Esophagus muscularis mucosa (tissue), 4 donors: ENCODE measurements at regions not wholly inside any gene's neighbourhood (a gene's known extent, or its start where the extent isn't known, plus 50 kb on each side); places are given as distances from the start of the nearest gene placed in this dataset.

Experiments
- DNase-seq: peaks from one replicate; pipeline ENCODE4 v3.0.0-alpha.2; 2017; ENCODE audit errors: extremely low spot score
- H3K27ac ChIP-seq, 4 donors: fragments of 200-600 bp; sonication (generic); replicated peaks in 1 of 4; 1 replicate in 3 of 4; 2 replicates in 1 of 4; pipeline ENCODE4 v1.5.1; 2016 to 2019; ENCODE audit warnings: mild to moderate bottlenecking in 1 of 4
- H3K27me3 ChIP-seq, 4 donors: fragments of 200-600 bp; sonication (generic); one replicate each; pipeline versions ENCODE4 v1.5.1 to v1.6.0; 2016 to 2019
- H3K36me3 ChIP-seq, 4 donors: fragments of 200-600 bp; sonication (generic); one replicate each; pipeline ENCODE4 v1.5.1; 2016 to 2019
- H3K4me1 ChIP-seq, 4 donors: fragments of 200-600 bp; sonication (generic); one replicate each; pipeline ENCODE4 v1.5.1; 2016 to 2019
- H3K4me3 ChIP-seq, 4 donors: fragments of 200-600 bp; sonication (generic); 1 replicate in 2 of 4; 2 replicates in 2 of 4; pipeline ENCODE4 v1.5.1; 2016 to 2019; ENCODE audit warnings: mild to moderate bottlenecking in 4 of 4, moderate library complexity in 1 of 4
- H3K9me3 ChIP-seq, 4 donors: fragments of 200-600 bp; sonication (generic); 1 replicate in 3 of 4; 2 replicates in 1 of 4; pipeline ENCODE4 v1.5.1; 2016 to 2019
- EP300 ChIP-seq: sonication (generic); formaldehyde crosslinking; IDR thresholded peaks from one replicate; pipeline ENCODE4 v1.6.1; 2017; ENCODE audit warnings: antibody characterized with exemption
- POLR2A ChIP-seq: fragments of 450-650 bp; IDR thresholded peaks from one replicate; pipeline ENCODE4 v1.6.1; 2017; ENCODE audit warnings: antibody characterized with exemption, moderate library complexity, mild to moderate bottlenecking, low read depth
- POLR2AphosphoS5 ChIP-seq, 2 donors: sonication (generic); formaldehyde crosslinking; IDR thresholded peaks; one replicate each; pipeline ENCODE4 v1.6.1; 2017; ENCODE audit warnings: antibody characterized with exemption in 2 of 2
- WGBS: methylation state at CpG from one replicate; pipeline ENCODE4 v1.1.5; 2018; 5-methylcytosine and 5-hydroxymethylcytosine counted together
- intact Hi-C: fragments of 100-400 bp; cut with DNase I; formaldehyde crosslinking; loops from one replicate; pipeline ENCODE4 v1.15.1; 2023
- TF ChIP-seq, protein P1 (sequence below), 3 experiments: fragments of 200-600 bp in 2 of 3; fragments of 450-650 bp in 1 of 3; sonication (generic) in 2 of 3; IDR thresholded peaks; one replicate each; pipeline ENCODE4 v1.5.1; 2017 to 2019; ENCODE audit warnings: antibody characterized with exemption in 3 of 3, mild to moderate bottlenecking in 2 of 3, moderate library complexity in 1 of 3

DNA sequence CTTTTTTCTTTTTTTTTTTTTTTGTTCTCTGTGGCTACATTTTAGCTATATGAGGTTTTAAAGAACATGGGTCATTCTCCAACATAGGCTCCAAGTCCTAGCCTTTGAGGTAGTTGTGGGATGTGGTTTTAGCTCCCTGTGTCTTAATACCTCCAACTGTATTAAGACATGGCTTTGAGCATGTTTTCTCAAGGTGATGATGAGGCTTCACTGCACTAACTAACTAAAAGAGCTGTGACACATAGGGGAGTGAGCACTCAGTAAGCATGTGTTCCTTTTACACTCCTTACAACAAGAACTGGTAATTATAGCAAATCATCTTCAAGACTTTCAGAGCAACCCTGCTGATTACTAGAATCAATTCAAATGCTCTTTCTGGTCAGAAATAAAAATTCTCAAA lies 333.6 kb upstream of the CCNH start:
- H3K27ac ChIP-seq, result no peak overlapping the region
- H3K36me3 ChIP-seq, result no peaks in the 10 kb centered on the region
- H3K9me3 ChIP-seq, result no peaks in the 10 kb centered on the region
- H3K4me1 ChIP-seq, result no peaks in the 10 kb centered on the region
- no peak for DNase-seq
- no peaks in the 10 kb centered on the region for H3K27me3 ChIP-seq
- TF ChIP-seq, protein P1, sequence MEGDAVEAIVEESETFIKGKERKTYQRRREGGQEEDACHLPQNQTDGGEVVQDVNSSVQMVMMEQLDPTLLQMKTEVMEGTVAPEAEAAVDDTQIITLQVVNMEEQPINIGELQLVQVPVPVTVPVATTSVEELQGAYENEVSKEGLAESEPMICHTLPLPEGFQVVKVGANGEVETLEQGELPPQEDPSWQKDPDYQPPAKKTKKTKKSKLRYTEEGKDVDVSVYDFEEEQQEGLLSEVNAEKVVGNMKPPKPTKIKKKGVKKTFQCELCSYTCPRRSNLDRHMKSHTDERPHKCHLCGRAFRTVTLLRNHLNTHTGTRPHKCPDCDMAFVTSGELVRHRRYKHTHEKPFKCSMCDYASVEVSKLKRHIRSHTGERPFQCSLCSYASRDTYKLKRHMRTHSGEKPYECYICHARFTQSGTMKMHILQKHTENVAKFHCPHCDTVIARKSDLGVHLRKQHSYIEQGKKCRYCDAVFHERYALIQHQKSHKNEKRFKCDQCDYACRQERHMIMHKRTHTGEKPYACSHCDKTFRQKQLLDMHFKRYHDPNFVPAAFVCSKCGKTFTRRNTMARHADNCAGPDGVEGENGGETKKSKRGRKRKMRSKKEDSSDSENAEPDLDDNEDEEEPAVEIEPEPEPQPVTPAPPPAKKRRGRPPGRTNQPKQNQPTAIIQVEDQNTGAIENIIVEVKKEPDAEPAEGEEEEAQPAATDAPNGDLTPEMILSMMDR (IDR thresholded peaks at IDR 0.05), result no peak
- TF ChIP-seq POLR2A (no peak), EP300 (no peak), POLR2AphosphoS5 (IDR thresholded peaks at IDR 0.05) (no peak)
- intact Hi-C loops, result no loop called here
- no peak overlapping the region for H3K4me3 ChIP-seq

DNA sequence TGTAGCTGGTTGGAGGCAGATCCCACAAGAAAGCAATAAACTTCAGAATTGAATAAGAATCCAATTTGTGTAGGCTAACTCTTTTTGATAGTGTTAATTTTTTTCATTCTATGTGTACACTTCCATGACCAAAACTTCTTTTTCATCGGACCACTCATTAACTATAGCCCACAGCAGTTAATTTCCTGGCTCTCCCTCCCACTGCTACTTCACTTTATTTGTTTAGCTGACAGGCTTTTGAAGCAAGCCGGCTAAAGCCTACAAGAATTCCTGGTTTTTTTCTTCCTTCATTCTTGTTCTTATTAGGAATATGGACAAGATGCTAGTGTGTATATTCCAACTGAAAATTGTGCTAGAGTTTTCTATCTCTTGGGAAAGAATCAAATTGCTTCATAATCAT lies 329.2 kb upstream of the CCNH start:
- TF ChIP-seq, protein P1 (IDR thresholded peaks at IDR 0.05), result no peak
- TF ChIP-seq POLR2AphosphoS5 (IDR thresholded peaks at IDR 0.05), result no peak
- TF ChIP-seq POLR2A, result no peak
- no peak for TF ChIP-seq EP300
- Histone ChIP-seq H3K4me1 (no peaks in the 10 kb centered on the region), H3K36me3 (no peaks in the 10 kb centered on the region), H3K27ac (no peak overlapping the region), H3K4me3 (no peak overlapping the region), H3K9me3 (no peaks in the 10 kb centered on the region), H3K27me3 (no peaks in the 10 kb centered on the region)
- WGBS, result 15% methylated on average over 2 of the region's 2 CpGs
- intact Hi-C loops, result no loop called here
- no peak for DNase-seq

DNA sequence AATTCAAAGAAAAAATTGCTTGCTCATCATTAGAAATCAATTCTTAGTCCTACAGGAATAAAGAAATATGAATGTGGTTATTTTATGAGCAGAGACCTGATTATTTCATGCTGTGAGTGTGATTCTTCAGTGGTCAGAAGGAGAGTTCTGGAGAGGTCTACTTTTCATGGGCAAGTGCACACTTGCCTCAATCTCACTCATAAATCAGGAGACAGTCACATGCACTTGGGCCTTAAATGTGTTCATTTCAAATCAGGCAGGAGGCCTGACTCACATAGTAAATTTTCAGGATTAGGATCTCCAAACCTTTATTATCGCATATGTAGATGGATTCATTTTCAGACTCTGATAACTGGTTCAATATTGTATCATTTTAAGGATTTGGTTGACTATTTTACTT lies 323.2 kb upstream of the CCNH start:
- TF ChIP-seq, protein P1 (IDR thresholded peaks at IDR 0.05), result no peak
- TF ChIP-seq EP300 (no peak), POLR2A (no peak), POLR2AphosphoS5 (IDR thresholded peaks at IDR 0.05) (no peak)
- Histone ChIP-seq H3K27me3 (no peaks in the 10 kb centered on the region), H3K27ac (no peak overlapping the region), H3K9me3 (no peaks in the 10 kb centered on the region), H3K36me3 (no peaks in the 10 kb centered on the region), H3K4me3 (no peak overlapping the region), H3K4me1 (no peaks in the 10 kb centered on the region)
- no peak for DNase-seq
- 96% methylated on average over 1 of the region's 1 CpG for WGBS
- intact Hi-C loops, result no loop called here

DNA sequence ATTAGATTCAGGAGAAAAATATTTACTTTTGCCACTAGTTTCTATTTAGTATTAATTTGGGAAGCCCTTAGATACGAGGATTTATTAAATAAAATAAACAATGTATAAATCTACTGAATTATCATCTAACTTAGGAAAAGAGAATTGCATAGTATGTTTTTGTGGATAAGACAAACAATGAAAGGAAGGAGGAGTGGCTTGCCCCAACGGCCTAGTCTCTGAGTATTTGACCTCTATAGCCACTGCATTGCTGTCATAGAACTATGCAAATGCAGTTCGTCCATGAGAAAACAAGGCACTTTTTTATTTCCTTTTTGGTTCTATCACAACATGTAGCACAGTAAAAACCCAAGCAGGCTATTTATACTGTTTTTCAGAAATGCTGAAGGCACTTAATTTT lies 321.2 kb upstream of the CCNH start:
- Histone ChIP-seq H3K4me3 (no peak overlapping the region), H3K36me3 (no peaks in the 10 kb centered on the region), H3K9me3 (no peaks in the 10 kb centered on the region), H3K27me3 (no peaks in the 10 kb centered on the region), H3K27ac (no peak overlapping the region), H3K4me1 (no peaks in the 10 kb centered on the region)
- no peak for DNase-seq
- 44% methylated on average over 3 of the region's 3 CpGs for WGBS
- no peak for TF ChIP-seq POLR2AphosphoS5 (IDR thresholded peaks at IDR 0.05)
- no peak for TF ChIP-seq POLR2A
- TF ChIP-seq EP300, result no peak
- TF ChIP-seq, protein P1 (IDR thresholded peaks at IDR 0.05), result no peak
- intact Hi-C loops, result no loop called here

DNA sequence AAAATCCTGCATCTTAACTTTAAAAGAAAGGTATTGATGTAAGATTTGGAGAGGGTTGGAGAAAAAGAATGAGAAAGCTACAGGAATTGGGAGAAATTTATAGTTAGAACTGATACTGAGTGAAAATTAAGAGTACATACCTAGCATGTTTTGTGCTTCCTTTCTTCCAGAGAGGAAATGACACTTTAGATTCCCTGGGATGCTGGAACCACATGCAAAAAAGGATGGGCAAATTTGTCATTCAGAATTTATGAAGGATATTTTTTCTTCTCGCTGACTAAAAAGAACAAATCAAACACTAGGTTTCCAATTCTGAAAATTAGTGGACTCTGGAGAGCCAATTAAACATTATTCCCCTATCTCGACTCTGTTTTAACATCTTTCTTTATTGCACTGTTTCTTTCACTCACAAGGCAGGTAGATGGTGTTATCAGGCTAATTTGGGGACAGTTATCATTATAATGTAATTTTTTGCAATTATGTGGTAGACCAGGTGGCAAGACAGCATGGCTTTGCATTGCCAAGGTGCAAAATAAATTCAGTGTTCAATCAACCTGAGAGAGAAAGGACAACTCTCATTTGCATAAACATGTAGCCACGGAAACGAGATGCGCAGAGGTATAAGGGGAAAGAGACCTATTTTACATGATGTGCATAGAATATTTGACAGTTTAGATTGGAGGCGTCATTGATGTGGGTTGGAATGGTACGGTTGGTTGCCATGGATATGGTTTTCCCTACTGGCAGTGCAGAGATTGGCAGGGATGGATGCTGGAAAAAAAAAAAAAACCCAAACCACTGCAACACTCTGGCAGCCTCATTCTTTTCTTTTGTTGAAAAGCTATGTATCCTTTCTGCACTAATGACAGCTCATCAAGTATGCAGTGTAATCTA lies 320.4 kb upstream of the CCNH start:
- Histone ChIP-seq H3K4me1 (no peaks in the 10 kb centered on the region), H3K36me3 (no peaks in the 10 kb centered on the region), H3K9me3 (no peaks in the 10 kb centered on the region), H3K4me3 (no peak overlapping the region), H3K27ac (no peak overlapping the region), H3K27me3 (no peaks in the 10 kb centered on the region)
- WGBS, result 77% methylated on average over 7 of the region's 7 CpGs
- intact Hi-C loops, result no loop called here
- TF ChIP-seq POLR2AphosphoS5 (IDR thresholded peaks at IDR 0.05) (no peak), POLR2A (no peak), EP300 (no peak)
- TF ChIP-seq, protein P1 (IDR thresholded peaks at IDR 0.05), result no peak
- DNase-seq, result no peak
